Ishikawa (cell line): ENCODE measurements at regions not wholly inside any gene's neighbourhood (a gene's known extent, or its start where the extent isn't known, plus 50 kb on each side); places are given as distances from the start of the nearest gene placed in this dataset.

Experiments used
- CEBPB ChIP-seq: IDR thresholded peaks from 2 replicates; pipeline ENCODE4 v1.6.1; 2012
- CREB1 ChIP-seq: IDR thresholded peaks from 2 replicates; pipeline ENCODE4 v1.6.1; 2012; ENCODE audit warnings: low read depth
- EP300 ChIP-seq: IDR thresholded peaks from 2 replicates; pipeline ENCODE4 v1.6.1; 2012; ENCODE audit warnings: borderline replicate concordance
- FOXM1 ChIP-seq: IDR thresholded peaks from 2 replicates; pipeline ENCODE4 v1.6.1; 2012; ENCODE audit warnings: low read depth, borderline replicate concordance
- MAX ChIP-seq: IDR thresholded peaks from 2 replicates; pipeline ENCODE4 v1.6.1; 2012
- RAD21 ChIP-seq: IDR thresholded peaks from 2 replicates; pipeline ENCODE4 v1.6.1; 2012; ENCODE audit warnings: low read depth
- REST ChIP-seq: IDR thresholded peaks from 2 replicates; pipeline ENCODE4 v1.6.1; 2012; ENCODE audit warnings: low read depth, mild to moderate bottlenecking
- TAF1 ChIP-seq: IDR thresholded peaks from 2 replicates; pipeline ENCODE4 v1.6.1; 2012; ENCODE audit warnings: low read depth, mild to moderate bottlenecking
- USF1 ChIP-seq: IDR thresholded peaks from 2 replicates; pipeline ENCODE4 v1.6.1; 2012
- ZBTB7A ChIP-seq: IDR thresholded peaks from 2 replicates; pipeline ENCODE4 v1.6.1; 2012; ENCODE audit warnings: low read depth

GRCh38 chr1:218802799-218803198, 370.9 kb upstream of the LYPLAL1 start:
- no peak for TF ChIP-seq MAX
- TF ChIP-seq REST, result no peak
- no peak for TF ChIP-seq CEBPB
- TF ChIP-seq FOXM1, result no peak
- no peak for TF ChIP-seq EP300
- TF ChIP-seq ZBTB7A, result no peak
- no peak for TF ChIP-seq RAD21
- no peak for TF ChIP-seq TAF1
- no peak for TF ChIP-seq USF1
- TF ChIP-seq CREB1, result no peak
